A549 (cell line): ENCODE measurements at regions not wholly inside any gene's neighbourhood (a gene's known extent, or its start where the extent isn't known, plus 50 kb on each side); places are given as distances from the start of the nearest gene placed in this dataset.

Experiments used
- ATOH8 ChIP-seq: fragments of 250-450 bp; sonication (Bioruptor Pico); IDR thresholded peaks from 2 replicates; pipeline ENCODE4 v1.5.0; 2020; ENCODE audit warnings: low read depth, mild to moderate bottlenecking, moderate library complexity
- CTCF ChIP-seq: fragments of >200 bp; sonication (Bioruptor Twin); formaldehyde crosslinking; IDR thresholded peaks from 3 replicates; pipeline ENCODE4 v1.5.1; 2016
- JUNB ChIP-seq: fragments of >200 bp; sonication (Bioruptor Twin); formaldehyde crosslinking; IDR thresholded peaks from 2 replicates; pipeline ENCODE4 v1.6.1; 2016
- NFE2L2 ChIP-seq: fragments of 150-350 bp; conservative IDR thresholded peaks from 2 replicates; pipeline ENCODE4 v1.6.1; 2014; ENCODE audit warnings: low read length
- NPAS2 ChIP-seq: fragments of 250-450 bp; sonication (Bioruptor Pico); IDR thresholded peaks from 2 replicates; pipeline ENCODE4 v1.8.0; 2022; ENCODE audit warnings: mild to moderate bottlenecking, moderate library complexity, borderline replicate concordance
- POLR2A ChIP-seq: IDR thresholded peaks from 2 replicates; pipeline ENCODE4 v1.6.1; 2012; ENCODE audit warnings: mild to moderate bottlenecking, low read length
- POLR2AphosphoS2 ChIP-seq: conservative IDR thresholded peaks from 2 replicates; pipeline ENCODE4 v1.6.1; 2012; ENCODE audit warnings: low read length, improper control_type of control experiment, inconsistent platforms
- RAD21 ChIP-seq, 2 experiments: fragments of >200 bp in 1 of 2; sonication (Bioruptor Twin) in 1 of 2; formaldehyde crosslinking in 1 of 2; IDR thresholded peaks in 1 of 2; conservative IDR thresholded peaks in 1 of 2; 2 replicates in 1 of 2; 3 replicates in 1 of 2; pipeline ENCODE4 v1.6.1; 2012 to 2018; ENCODE audit warnings: inconsistent platforms in 1 of 2
- RFX5 ChIP-seq: fragments of 450-650 bp; IDR thresholded peaks from 2 replicates; pipeline ENCODE4 v1.7.1; 2014; ENCODE audit warnings: antibody characterized with exemption, mild to moderate bottlenecking, moderate library complexity
- TP53 ChIP-seq: fragments of 250-450 bp; sonication (Bioruptor Pico); IDR thresholded peaks from 2 replicates; pipeline ENCODE4 v1.5.0; 2021; ENCODE audit warnings: mild to moderate bottlenecking, moderate library complexity
- ZFP36 ChIP-seq: fragments of 450-650 bp; IDR thresholded peaks from 2 replicates; pipeline ENCODE4 v1.6.1; 2014; ENCODE audit warnings: borderline replicate concordance; ENCODE audit not compliant: partially characterized antibody

- no peak for TF ChIP-seq POLR2A
- TF ChIP-seq CTCF = no peak
- no peak for TF ChIP-seq NPAS2 (CRISPR knock-in tag)
- TF ChIP-seq TP53 (CRISPR knock-in tag) = no peak
- TF ChIP-seq ZFP36 = no peak
- TF ChIP-seq POLR2AphosphoS2 = no peak
- TF ChIP-seq ATOH8 (CRISPR knock-in tag) = no peak
- TF ChIP-seq RAD21 (conservative IDR thresholded peaks at IDR 0.05 in 1 of 2, IDR thresholded peaks at IDR 0.05 in 1 of 2) = no peak
- TF ChIP-seq NFE2L2 = no peak
- no peak for TF ChIP-seq JUNB
- no peak for TF ChIP-seq RFX5
These were observed 291.1 kb upstream of the PRKCQ start for GRCh38 chr10:6871128-6871527.
